Endothelial cell (in vitro differentiated cells): ENCODE measurements at regions not wholly inside any gene's neighbourhood (a gene's known extent, or its start where the extent isn't known, plus 50 kb on each side); places are given as distances from the start of the nearest gene placed in this dataset.

ENCODE experiments used
- DNase-seq: peaks from one replicate; pipeline ENCODE4 v3.0.0; 2021; ENCODE audit warnings: low spot score
- H3K27ac Mint-ChIP-seq: one replicate; pipeline ENCODE4 v1.8.0; 2021; ENCODE audit warnings: mixed read lengths, inconsistent platforms; ENCODE audit not compliant: unreplicated experiment
- H3K27me3 Mint-ChIP-seq: one replicate; pipeline ENCODE4 v1.8.0; 2021; ENCODE audit warnings: mild to moderate bottlenecking, moderate library complexity, mixed read lengths, inconsistent platforms; ENCODE audit not compliant: unreplicated experiment
- H3K36me3 Mint-ChIP-seq: one replicate; pipeline ENCODE4 v1.8.0; 2021; ENCODE audit warnings: mild to moderate bottlenecking, low read depth, mixed read lengths, inconsistent platforms; ENCODE audit not compliant: unreplicated experiment
- H3K4me1 Mint-ChIP-seq: one replicate; pipeline ENCODE4 v1.8.0; 2021; ENCODE audit warnings: mild to moderate bottlenecking, mixed read lengths, inconsistent platforms; ENCODE audit not compliant: unreplicated experiment
- H3K4me3 Mint-ChIP-seq: one replicate; pipeline ENCODE4 v1.8.0; 2021; ENCODE audit warnings: mild to moderate bottlenecking, mixed read lengths, inconsistent platforms; ENCODE audit not compliant: unreplicated experiment
- H3K9me3 Mint-ChIP-seq: one replicate; pipeline ENCODE4 v1.8.0; 2021; ENCODE audit warnings: mixed read lengths, inconsistent platforms; ENCODE audit not compliant: unreplicated experiment
- CTCF ChIP-seq: fragments of 200-600 bp; sonication (generic); IDR thresholded peaks from one replicate; pipeline ENCODE4 v1.5.0; 2021; ENCODE audit warnings: antibody characterized with exemption; ENCODE audit not compliant: unreplicated experiment

GRCh38 chr6:131368198-131368911 lies 204.7 kb upstream of the ARG1 start:
- H3K27ac Mint-ChIP-seq = no peak overlapping the region

GRCh38 chr6:131372535-131372934 lies 200.5 kb upstream of the ARG1 start:
- H3K27me3 Mint-ChIP-seq = peaks cover 1% of the 10 kb centered on the region
- peaks cover 4% of the 10 kb centered on the region for H3K4me1 Mint-ChIP-seq
- H3K27ac Mint-ChIP-seq = no peak overlapping the region
- no peak for DNase-seq
- H3K4me3 Mint-ChIP-seq = no peak overlapping the region
- no peaks in the 10 kb centered on the region for H3K9me3 Mint-ChIP-seq
- H3K36me3 Mint-ChIP-seq = no peaks in the 10 kb centered on the region
- no peak for TF ChIP-seq CTCF

More at GRCh38 chr6:131368198-131368911, 204.7 kb upstream of the ARG1 start:
- Mint-ChIP-seq H3K36me3 (no peaks in the 10 kb centered on the region), H3K4me3 (no peak overlapping the region), H3K9me3 (no peaks in the 10 kb centered on the region), H3K27me3 (peaks cover 1% of the 10 kb centered on the region), H3K4me1 (peaks cover 6% of the 10 kb centered on the region)
- no peak for DNase-seq
- no peak for TF ChIP-seq CTCF

GRCh38 chr6:131377112-131377705 lies 195.8 kb upstream of the ARG1 start:
- Mint-ChIP-seq H3K4me1 (no peaks in the 10 kb centered on the region), H3K27me3 (peaks cover 4% of the 10 kb centered on the region), H3K36me3 (no peaks in the 10 kb centered on the region), H3K27ac (no peak overlapping the region), H3K9me3 (no peaks in the 10 kb centered on the region), H3K4me3 (no peak overlapping the region)
- no peak for TF ChIP-seq CTCF
- DNase-seq = no peak

GRCh38 chr6:131378874-131379273 lies 194.2 kb upstream of the ARG1 start:
- no peak overlapping the region for H3K4me3 Mint-ChIP-seq
- TF ChIP-seq CTCF = no peak

GRCh38 chr6:131379948-131380347 lies 193.1 kb upstream of the ARG1 start:
- H3K4me3 Mint-ChIP-seq = no peak overlapping the region
- H3K4me1 Mint-ChIP-seq = no peaks in the 10 kb centered on the region
- no peaks in the 10 kb centered on the region for H3K9me3 Mint-ChIP-seq
- DNase-seq = no peak
- no peak for TF ChIP-seq CTCF
- peaks cover 4% of the 10 kb centered on the region for H3K27me3 Mint-ChIP-seq
- peaks cover 4% of the 10 kb centered on the region for H3K36me3 Mint-ChIP-seq
- H3K27ac Mint-ChIP-seq = no peak overlapping the region

More at GRCh38 chr6:131378874-131379273, 194.2 kb upstream of the ARG1 start:
- no peak for DNase-seq
- Mint-ChIP-seq H3K4me1 (no peaks in the 10 kb centered on the region), H3K9me3 (no peaks in the 10 kb centered on the region), H3K36me3 (peaks cover 4% of the 10 kb centered on the region), H3K27me3 (peaks cover 4% of the 10 kb centered on the region), H3K27ac (no peak overlapping the region)
